Fibroblast of the aortic adventitia (primary cell): ENCODE measurements at regions not wholly inside any gene's neighbourhood (a gene's known extent, or its start where the extent isn't known, plus 50 kb on each side); places are given as distances from the start of the nearest gene placed in this dataset.

Experiments used
- DNase-seq: peaks from one replicate; pipeline ENCODE4 v3.0.0-alpha.2; 2010; ENCODE audit warnings: low read depth
- H3K4me3 ChIP-seq: 2 replicates; pipeline ENCODE4 v1.5.1; 2011; ENCODE audit warnings: low read depth, mild to moderate bottlenecking, control low read depth, low read length, moderate library complexity
- CTCF ChIP-seq: IDR thresholded peaks from 2 replicates; pipeline ENCODE4 v1.5.1; 2011; ENCODE audit warnings: mild to moderate bottlenecking, low read length, control low read depth, inconsistent platforms; ENCODE audit not compliant: insufficient read depth

- no peak for DNase-seq
- no peak for TF ChIP-seq CTCF
- H3K4me3 ChIP-seq = no peak overlapping the region
Observed at GRCh38 chr2:121081701-121082100, 203.3 kb downstream of the TFCP2L1 start.

GRCh38 chr2:121082191-121082590, 202.8 kb downstream of the TFCP2L1 start:
- no peak overlapping the region for H3K4me3 ChIP-seq
- TF ChIP-seq CTCF = no peak
- no peak for DNase-seq

DNA sequence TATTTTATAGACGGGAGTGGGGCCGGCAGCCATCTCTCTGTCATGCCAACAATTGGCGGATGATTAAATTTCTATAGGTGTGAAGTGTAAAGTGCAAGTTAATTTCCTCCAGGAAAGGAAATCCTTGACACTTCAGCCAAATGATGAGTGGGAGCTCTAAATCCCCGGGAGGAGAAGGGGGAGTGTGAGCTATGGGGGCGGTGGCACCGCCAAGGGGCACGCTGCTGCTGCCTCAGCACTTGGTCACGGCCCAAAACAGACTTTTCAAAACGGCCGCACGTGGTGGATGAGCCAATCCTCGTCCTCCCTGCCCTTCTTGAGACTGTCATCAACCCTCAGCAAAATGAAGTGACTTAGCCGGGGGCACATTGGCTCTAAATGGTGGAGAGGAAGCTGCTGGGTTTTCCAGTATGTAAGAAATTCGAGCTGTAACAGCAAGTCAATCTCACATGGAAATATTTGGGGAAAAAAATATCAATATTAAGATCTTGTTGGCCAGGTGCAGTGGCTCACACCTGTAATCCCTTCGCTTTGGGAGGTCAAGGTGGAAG, 200.8 kb downstream of the TFCP2L1 start:
- no peak overlapping the region for H3K4me3 ChIP-seq
- DNase-seq = no peak
- TF ChIP-seq CTCF = no peak

- no peak for DNase-seq
- TF ChIP-seq CTCF = no peak
- no peak overlapping the region for H3K4me3 ChIP-seq
Observed at GRCh38 chr2:121085801-121086200, 199.2 kb downstream of the TFCP2L1 start.

DNA sequence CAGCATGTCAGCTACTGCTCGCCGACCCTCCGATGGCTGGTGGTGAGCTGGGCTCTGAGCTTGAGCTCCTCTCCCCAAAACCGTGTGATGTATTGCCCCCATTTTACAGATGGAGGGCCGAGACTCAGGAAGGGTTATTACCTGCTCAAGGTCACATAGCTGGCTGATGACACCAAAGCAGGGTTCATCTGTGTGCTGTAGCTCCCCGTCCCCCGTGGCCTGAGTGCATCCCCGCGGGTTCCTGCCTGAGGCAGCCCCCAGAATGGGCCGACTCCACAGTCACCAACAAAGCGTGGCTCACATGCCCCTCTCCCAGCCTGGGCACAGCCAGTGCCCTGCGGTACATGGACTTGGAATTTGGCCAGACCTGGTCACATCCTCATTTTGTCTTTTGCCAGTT, 198.6 kb downstream of the TFCP2L1 start:
- no peak for DNase-seq
- no peak for TF ChIP-seq CTCF
- no peak overlapping the region for H3K4me3 ChIP-seq

GRCh38 chr2:121087117-121087516, 197.9 kb downstream of the TFCP2L1 start:
- no peak for TF ChIP-seq CTCF
- H3K4me3 ChIP-seq = no peak overlapping the region
- DNase-seq = no peak
